Esophagus squamous epithelium (tissue), 4 donors: ENCODE measurements at regions not wholly inside any gene's neighbourhood (a gene's known extent, or its start where the extent isn't known, plus 50 kb on each side); places are given as distances from the start of the nearest gene placed in this dataset.

Experiments used
- POLR2A ChIP-seq, 4 donors: fragments of 450-650 bp; IDR thresholded peaks; one replicate each; pipeline ENCODE4 v1.6.1; 2017; ENCODE audit warnings: antibody characterized with exemption in 4 of 4, mild to moderate bottlenecking in 4 of 4, moderate library complexity in 3 of 4
- TF ChIP-seq, protein P1 (sequence below), 6 experiments: fragments of 450-650 bp in 4 of 6; fragments of 200-600 bp in 2 of 6; sonication (generic) in 2 of 6; IDR thresholded peaks; one replicate each; pipeline ENCODE4 v1.5.1; 2016 to 2019; ENCODE audit warnings: antibody characterized with exemption in 6 of 6, mild to moderate bottlenecking in 4 of 6, moderate library complexity in 4 of 6

- TF ChIP-seq, protein P1, sequence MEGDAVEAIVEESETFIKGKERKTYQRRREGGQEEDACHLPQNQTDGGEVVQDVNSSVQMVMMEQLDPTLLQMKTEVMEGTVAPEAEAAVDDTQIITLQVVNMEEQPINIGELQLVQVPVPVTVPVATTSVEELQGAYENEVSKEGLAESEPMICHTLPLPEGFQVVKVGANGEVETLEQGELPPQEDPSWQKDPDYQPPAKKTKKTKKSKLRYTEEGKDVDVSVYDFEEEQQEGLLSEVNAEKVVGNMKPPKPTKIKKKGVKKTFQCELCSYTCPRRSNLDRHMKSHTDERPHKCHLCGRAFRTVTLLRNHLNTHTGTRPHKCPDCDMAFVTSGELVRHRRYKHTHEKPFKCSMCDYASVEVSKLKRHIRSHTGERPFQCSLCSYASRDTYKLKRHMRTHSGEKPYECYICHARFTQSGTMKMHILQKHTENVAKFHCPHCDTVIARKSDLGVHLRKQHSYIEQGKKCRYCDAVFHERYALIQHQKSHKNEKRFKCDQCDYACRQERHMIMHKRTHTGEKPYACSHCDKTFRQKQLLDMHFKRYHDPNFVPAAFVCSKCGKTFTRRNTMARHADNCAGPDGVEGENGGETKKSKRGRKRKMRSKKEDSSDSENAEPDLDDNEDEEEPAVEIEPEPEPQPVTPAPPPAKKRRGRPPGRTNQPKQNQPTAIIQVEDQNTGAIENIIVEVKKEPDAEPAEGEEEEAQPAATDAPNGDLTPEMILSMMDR (IDR thresholded peaks at IDR 0.05) = no peak
- no peak for TF ChIP-seq POLR2A (IDR thresholded peaks at IDR 0.05)
These were observed 690.9 kb downstream of the NXPH1 start for GRCh38 chr7:9124320-9124719.
